Adrenal gland (tissue), 5 donors: ENCODE measurements at regions not wholly inside any gene's neighbourhood (a gene's known extent, or its start where the extent isn't known, plus 50 kb on each side); places are given as distances from the start of the nearest gene placed in this dataset.

Experiments used
- POLR2A ChIP-seq, 2 donors: fragments of 450-650 bp; IDR thresholded peaks; one replicate each; pipeline ENCODE4 v1.6.1; 2017; ENCODE audit warnings: antibody characterized with exemption in 2 of 2, mild to moderate bottlenecking in 2 of 2, moderate library complexity in 1 of 2
- TF ChIP-seq, protein P1 (sequence below), 6 experiments: fragments of 450-650 bp in 4 of 6; fragments of 200-600 bp in 2 of 6; sonication (generic) in 1 of 6; IDR thresholded peaks; 1 replicate in 5 of 6; 2 replicates in 1 of 6; pipeline versions ENCODE4 v1.5.1 to v1.8.0; 2016 to 2021; ENCODE audit warnings: antibody characterized with exemption in 6 of 6, mild to moderate bottlenecking in 2 of 6, moderate library complexity in 1 of 6
- donor health status: DM: no; HTN: no; CAD: no.

DNA sequence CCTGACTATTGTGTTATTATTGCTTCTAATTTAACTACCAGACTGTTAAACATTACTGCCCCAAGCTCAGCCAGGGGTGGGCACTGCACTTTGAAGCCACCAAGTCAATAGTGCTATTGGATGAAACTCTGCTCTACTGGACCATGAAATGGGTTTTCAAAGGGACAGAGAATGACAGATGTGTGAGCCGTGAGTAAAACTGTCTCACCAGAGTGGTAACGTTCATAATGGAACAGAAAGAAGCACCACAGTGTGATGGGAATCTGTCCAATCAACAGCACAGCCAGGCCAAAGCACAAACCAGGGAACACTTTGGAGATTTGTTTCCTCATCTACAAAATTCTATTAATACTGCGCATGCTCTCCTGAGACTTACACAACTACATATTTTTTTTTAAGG, 171.8 kb upstream of the LPP start:
- TF ChIP-seq POLR2A (IDR thresholded peaks at IDR 0.05), result no peak
- TF ChIP-seq, protein P1, sequence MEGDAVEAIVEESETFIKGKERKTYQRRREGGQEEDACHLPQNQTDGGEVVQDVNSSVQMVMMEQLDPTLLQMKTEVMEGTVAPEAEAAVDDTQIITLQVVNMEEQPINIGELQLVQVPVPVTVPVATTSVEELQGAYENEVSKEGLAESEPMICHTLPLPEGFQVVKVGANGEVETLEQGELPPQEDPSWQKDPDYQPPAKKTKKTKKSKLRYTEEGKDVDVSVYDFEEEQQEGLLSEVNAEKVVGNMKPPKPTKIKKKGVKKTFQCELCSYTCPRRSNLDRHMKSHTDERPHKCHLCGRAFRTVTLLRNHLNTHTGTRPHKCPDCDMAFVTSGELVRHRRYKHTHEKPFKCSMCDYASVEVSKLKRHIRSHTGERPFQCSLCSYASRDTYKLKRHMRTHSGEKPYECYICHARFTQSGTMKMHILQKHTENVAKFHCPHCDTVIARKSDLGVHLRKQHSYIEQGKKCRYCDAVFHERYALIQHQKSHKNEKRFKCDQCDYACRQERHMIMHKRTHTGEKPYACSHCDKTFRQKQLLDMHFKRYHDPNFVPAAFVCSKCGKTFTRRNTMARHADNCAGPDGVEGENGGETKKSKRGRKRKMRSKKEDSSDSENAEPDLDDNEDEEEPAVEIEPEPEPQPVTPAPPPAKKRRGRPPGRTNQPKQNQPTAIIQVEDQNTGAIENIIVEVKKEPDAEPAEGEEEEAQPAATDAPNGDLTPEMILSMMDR (IDR thresholded peaks at IDR 0.05), result no peak
